ENCODE measurements at regions not wholly inside any gene's neighbourhood (a gene's known extent, or its start where the extent isn't known, plus 50 kb on each side); places are given as distances from the start of the nearest gene placed in this dataset.

DNA sequence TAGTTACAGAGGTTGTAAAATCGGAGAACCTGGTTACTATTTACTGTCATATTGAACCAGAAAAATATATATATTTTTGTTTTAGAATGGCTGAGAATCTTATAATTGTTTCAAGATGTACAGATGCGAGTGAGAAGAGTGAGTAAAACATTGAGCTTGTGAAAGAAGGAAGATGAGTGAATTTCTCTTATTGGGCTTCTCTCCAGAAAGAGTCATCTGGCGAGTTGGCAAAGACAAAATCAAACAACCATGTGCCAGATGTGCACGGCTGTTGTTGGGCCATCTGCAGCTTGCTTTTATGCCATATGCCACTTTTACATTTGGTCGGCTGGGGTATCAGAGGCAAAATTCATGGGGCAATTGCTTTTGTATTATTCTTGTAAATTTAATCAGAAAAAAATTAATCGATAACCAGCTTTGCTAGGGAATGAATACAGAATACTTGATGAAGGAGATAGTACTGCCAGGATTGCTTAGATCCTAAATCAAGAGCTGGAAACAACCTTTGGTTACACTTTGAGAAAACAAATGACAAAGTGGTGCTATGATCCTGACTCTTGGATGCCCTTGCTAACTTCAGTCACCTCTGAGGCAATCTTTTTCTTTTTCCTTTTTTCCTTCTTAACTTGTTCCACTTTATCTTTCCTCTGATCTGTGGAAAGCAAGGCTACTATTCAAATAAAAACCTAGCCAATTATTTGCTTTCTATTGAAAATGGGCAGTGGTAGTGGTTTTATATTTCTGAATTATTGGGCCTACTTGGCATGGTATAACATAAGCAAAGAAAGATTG, 97.1 kb upstream of the GRIK2 start:
- DNase-seq: no peak

DNA sequence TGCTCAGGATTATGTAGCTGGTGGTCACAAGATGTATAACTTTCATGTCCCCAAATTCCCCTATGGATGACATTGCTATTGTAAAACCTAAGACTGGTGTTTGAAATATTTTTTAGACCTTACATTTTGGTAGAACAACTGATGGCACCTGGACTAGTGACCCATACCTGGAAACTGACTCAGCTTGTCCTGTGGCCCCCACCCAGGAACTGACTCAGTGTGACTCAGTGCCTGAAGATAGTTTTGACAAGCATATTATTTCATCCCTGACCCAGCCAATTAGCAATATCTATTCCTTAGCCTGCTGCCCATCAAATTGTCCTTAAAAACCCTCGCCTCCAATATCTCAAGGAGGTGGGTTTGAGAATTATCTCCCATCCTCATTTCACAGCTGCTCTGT, 90.9 kb upstream of the GRIK2 start:
- no peak for DNase-seq

DNA sequence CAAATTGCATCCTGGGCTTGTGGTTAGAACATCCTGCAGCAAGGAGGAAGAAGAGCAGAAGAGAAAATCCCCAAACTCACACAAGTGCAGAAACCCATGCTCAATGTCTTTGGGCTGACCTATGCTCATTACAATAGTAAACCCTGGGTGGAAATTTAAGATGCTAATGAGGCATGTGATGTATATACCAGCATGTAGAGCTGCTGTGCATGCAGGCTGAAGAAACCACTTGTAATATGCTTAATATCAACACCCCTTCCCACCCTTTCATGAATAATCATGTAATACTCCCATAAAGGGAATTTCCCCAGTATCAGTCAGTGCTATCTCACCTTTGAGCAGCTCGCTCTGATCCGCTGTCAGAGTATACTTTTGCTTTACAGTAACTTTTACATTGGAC, 90.0 kb upstream of the GRIK2 start:
- DNase-seq: no peak

DNA sequence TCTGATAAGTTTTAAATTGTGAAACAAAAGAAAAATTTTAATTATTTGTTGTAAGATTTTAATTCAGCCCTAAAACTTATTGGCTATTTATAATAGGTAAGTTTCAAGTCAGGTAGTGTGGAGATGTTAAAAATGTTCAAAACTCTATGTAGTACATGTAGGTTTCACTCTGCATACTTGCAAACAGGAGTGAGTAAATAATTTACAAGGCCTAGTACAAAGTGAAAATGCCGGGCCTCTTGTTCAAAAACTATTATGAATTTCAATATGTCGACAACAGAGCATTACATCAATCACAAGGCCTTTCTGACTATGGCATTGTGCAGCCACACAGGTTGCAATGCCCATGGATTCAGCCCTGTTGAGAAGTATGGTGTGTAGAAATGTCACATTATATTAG, 80.9 kb upstream of the GRIK2 start:
- no peak for DNase-seq

DNA sequence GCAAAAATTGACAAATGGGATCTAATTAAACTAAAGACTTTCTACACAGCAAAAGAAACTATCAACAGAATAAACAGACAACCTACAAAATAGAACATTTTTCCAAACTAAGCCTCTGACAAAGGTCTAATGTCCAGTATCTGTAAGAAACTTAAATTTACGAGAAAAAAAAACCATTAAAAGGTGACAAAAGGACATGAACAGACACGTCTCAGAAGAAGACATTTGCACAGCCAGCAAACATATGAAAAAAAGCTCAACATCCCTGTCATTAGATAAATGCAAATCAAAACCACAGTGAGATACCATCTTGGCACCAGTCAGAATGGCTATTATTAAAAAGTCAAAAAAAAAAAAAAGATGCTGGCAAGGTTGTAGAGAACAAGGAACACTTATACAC, 70.6 kb upstream of the GRIK2 start:
- DNase-seq: no peak

DNA sequence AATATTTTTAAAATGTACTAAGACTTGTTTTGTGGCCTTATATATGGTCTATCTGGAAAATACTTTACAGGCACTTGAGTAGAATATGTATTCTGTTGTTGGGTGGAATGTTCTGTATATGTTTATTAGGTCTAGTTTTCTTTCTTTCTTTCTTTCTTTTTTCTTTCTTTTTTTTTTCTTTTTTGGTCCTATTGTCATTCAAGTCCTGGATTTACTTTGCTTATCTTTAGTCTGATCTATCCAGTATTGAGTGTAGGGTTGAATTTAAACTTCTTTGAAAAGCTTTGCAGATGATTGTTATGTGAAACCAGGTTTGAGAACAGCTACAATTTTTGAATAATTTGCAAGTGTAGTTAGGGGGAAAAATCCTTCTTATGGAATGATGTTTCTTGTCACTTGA, 67.1 kb upstream of the GRIK2 start:
- no peak for DNase-seq

DNA sequence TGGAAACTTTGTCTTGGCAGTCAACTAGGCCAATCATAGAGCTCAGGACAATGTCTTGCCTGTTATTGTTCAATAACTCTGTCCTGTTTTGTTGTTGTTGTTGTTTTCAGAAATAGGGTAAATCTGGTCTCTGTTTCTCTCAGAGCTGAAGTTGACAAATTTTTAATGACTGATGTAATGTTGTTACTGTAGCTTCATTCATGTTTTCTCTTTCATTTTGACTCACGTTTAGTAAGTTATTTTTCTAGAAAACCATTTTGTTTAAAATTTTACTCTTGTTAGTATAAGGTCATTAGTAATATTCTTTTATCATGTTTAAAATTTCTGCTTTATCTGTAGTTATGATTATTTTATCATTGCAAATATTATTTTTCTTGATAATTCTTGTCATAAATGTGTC, 51.6 kb upstream of the GRIK2 start:
- DNase-seq: no peak
